GM18507 (cell line): ENCODE measurements at regions not wholly inside any gene's neighbourhood (a gene's known extent, or its start where the extent isn't known, plus 50 kb on each side); places are given as distances from the start of the nearest gene placed in this dataset.
"Not testable (repeated sequence)": the region's sequence is repeated elsewhere in the genome, so short reads cannot be mapped to it uniquely, and the experiment has no call there.

Source experiments
- DNase-seq: peaks from one replicate; pipeline ENCODE4 v3.0.0; 2011; ENCODE audit warnings: low read depth; ENCODE audit not compliant: insufficient read length; ENCODE audit errors: extremely low spot score
- FAIRE-seq: peaks from 2 replicates; lab custom pipeline; 2011; peaks lifted over from hg19 to GRCh38; lab: Jason Lieb, UNC

- no peak for DNase-seq
- no peak for FAIRE-seq
Observed at GRCh38 chr3:90099493-90099892, 992.1 kb downstream of the EPHA3 start.

GRCh38 chr3:90102146-90102545 is 994.7 kb downstream of the EPHA3 start:
- DNase-seq (no peak), FAIRE-seq (no peak)

- DNase-seq = no peak
- FAIRE-seq = no peak
Observed at GRCh38 chr3:90121326-90121725, 1013.9 kb downstream of the EPHA3 start.

GRCh38 chr3:90128391-90128790 is 1021.0 kb downstream of the EPHA3 start:
- DNase-seq (no peak), FAIRE-seq (no peak)

GRCh38 chr3:90129730-90130129 is 1022.3 kb downstream of the EPHA3 start:
- FAIRE-seq (no peak), DNase-seq (no peak)

- no peak for FAIRE-seq
Observed at GRCh38 chr3:90132197-90132596, 1024.8 kb downstream of the EPHA3 start.

GRCh38 chr3:90134090-90134489 is 1026.7 kb downstream of the EPHA3 start:
- FAIRE-seq = no peak
- DNase-seq = no peak

More at GRCh38 chr3:90132197-90132596, 1024.8 kb downstream of the EPHA3 start:
- no peak for DNase-seq

- no peak for FAIRE-seq
- no peak for DNase-seq
Observed at GRCh38 chr3:90136456-90137191, 1029.2 kb downstream of the EPHA3 start.

GRCh38 chr3:90145094-90145860 is 1037.9 kb downstream of the EPHA3 start:
- FAIRE-seq (no peak), DNase-seq (no peak)

- DNase-seq = no peak
Observed at GRCh38 chr3:90180096-90180495, 1072.7 kb downstream of the EPHA3 start.

GRCh38 chr3:90180543-90180942 is 1073.1 kb downstream of the EPHA3 start:
- FAIRE-seq = no peak

More at GRCh38 chr3:90180096-90180495, 1072.7 kb downstream of the EPHA3 start:
- FAIRE-seq = no peak

GRCh38 chr3:90182291-90182976 is 1075.0 kb downstream of the EPHA3 start:
- not testable (repeated sequence) for DNase-seq
- peak; percentile 95 for FAIRE-seq

More at GRCh38 chr3:90180543-90180942, 1073.1 kb downstream of the EPHA3 start:
- no peak for DNase-seq

GRCh38 chr3:90184861-90185260 is 1077.4 kb downstream of the EPHA3 start:
- DNase-seq (no peak), FAIRE-seq (no peak)

GRCh38 chr3:90197383-90197782 is 1090.0 kb downstream of the EPHA3 start:
- FAIRE-seq, DNase-seq: not testable (repeated sequence)

- not testable (repeated sequence) for DNase-seq, FAIRE-seq
Observed at GRCh38 chr3:90202931-90203330, 1095.5 kb downstream of the EPHA3 start.

GRCh38 chr3:90206482-90206881 is 1099.1 kb downstream of the EPHA3 start:
- DNase-seq, FAIRE-seq: not testable (repeated sequence)

- DNase-seq, FAIRE-seq: not testable (repeated sequence)
Observed at GRCh38 chr3:90207353-90208097, 1100.1 kb downstream of the EPHA3 start.

- FAIRE-seq (no peak), DNase-seq (no peak)
Observed at GRCh38 chr3:90221900-90222299, 1114.5 kb downstream of the EPHA3 start.

GRCh38 chr3:90241481-90241880 is 1134.1 kb downstream of the EPHA3 start:
- FAIRE-seq (no peak), DNase-seq (no peak)
